ENCODE measurements at regions not wholly inside any gene's neighbourhood (a gene's known extent, or its start where the extent isn't known, plus 50 kb on each side); places are given as distances from the start of the nearest gene placed in this dataset.

- no peaks in the 10 kb centered on the region for H3K9me3 ChIP-seq (ENCODE audit: control insufficient read depth, low read depth, low read length)
- H4K8ac ChIP-seq (replicated peaks; ENCODE audit: insufficient read length, low read depth, low read length) = no peak overlapping the region
- Mint-ChIP-seq H3K4me1 (peaks cover 18 to 22% of the 10 kb centered on the region in 2 experiments), H3K36me3 (ENCODE audit: insufficient read depth in 1 of 3, low read depth in 3 of 3) (peaks cover 0 to 4% (median 0%) of the 10 kb centered on the region in 3 experiments; a peak in 2 of 7 replicates), H3K4me3 (no peak overlapping the region), H3K27ac (no peak overlapping the region), H3K9me3 (no peaks in the 10 kb centered on the region), H3K27me3 (ENCODE audit: low read depth) (no peaks in the 10 kb centered on the region)
- H4K91ac ChIP-seq (ENCODE audit: insufficient read length, low read depth, low read length) = no peak overlapping the region
- no peaks in the 10 kb centered on the region for H3K79me2 ChIP-seq (ENCODE audit: insufficient read depth, low read length)
- H3K23me2 ChIP-seq (ENCODE audit: insufficient read length, low read depth, low read length, poor library complexity, severe bottlenecking) = no peaks in the 10 kb centered on the region
- no peak overlapping the region for H2BK5ac ChIP-seq (ENCODE audit: insufficient read length, low read length)
- no peaks in the 10 kb centered on the region for H4K20me1 ChIP-seq (ENCODE audit: control insufficient read depth, insufficient read depth, insufficient read length)
- H2BK120ac ChIP-seq (ENCODE audit: low read depth, low read length, poor library complexity, severe bottlenecking) = no peak overlapping the region
- no peak overlapping the region for H4K5ac ChIP-seq (ENCODE audit: insufficient read length, low read depth, low read length)
- H3K14ac ChIP-seq (ENCODE audit: insufficient read depth, low read length) = no peak overlapping the region
- H2AK5ac ChIP-seq (ENCODE audit: insufficient read length, low read length) = no peak overlapping the region
- no peak overlapping the region for H3K18ac ChIP-seq (ENCODE audit: insufficient read length, low read depth, low read length)
- no peak overlapping the region for H3K27ac ChIP-seq (ENCODE audit: insufficient read length, low read depth, low read length)
- no peak overlapping the region for H3K56ac ChIP-seq (ENCODE audit: insufficient read length, low read depth, low read length)
- no peak overlapping the region for H3K23ac ChIP-seq (ENCODE audit: insufficient read length, low read depth, low read length)
- no peaks in the 10 kb centered on the region for H3K27me3 ChIP-seq (ENCODE audit: insufficient read depth, low read length)
- H3K4me2 ChIP-seq (ENCODE audit: insufficient read depth, insufficient read length, low read length) = no peak overlapping the region
- no peak overlapping the region for H3T11ph ChIP-seq (ENCODE audit: low read length)
- H2BK12ac ChIP-seq (ENCODE audit: insufficient read length, low read depth, low read length) = no peak overlapping the region
- H2BK15ac ChIP-seq (ENCODE audit: low read depth, low read length) = no peak overlapping the region
- no peak for TF ChIP-seq CTCF (conservative IDR thresholded peaks at IDR 0.05)
- no peaks in the 10 kb centered on the region for H3K79me1 ChIP-seq (ENCODE audit: insufficient read depth, low read depth, low read length, poor library complexity, severe bottlenecking)
- no peak overlapping the region for H2AFZ ChIP-seq (ENCODE audit: low read length)
- H3K4ac ChIP-seq (ENCODE audit: low read depth, low read length) = no peak overlapping the region
- 0 out of 2 replicates have a peak, but pooled peaks cover 2% of the 10 kb centered on the region for H3K4me1 ChIP-seq (ENCODE audit: insufficient read depth, low read length)
- no peak overlapping the region for H3K9ac ChIP-seq (ENCODE audit: extremely low read depth, insufficient read length, low read length)
- no peak for DNase-seq
- no peak overlapping the region for H2BK20ac ChIP-seq (ENCODE audit: low read depth, low read length, poor library complexity, severe bottlenecking)
- WGBS (ENCODE audit: extremely low coverage, insufficient read length, low lambda C conversion rate) = no CpG with 5 or more reads among the region's 2 CpGs
Measured at GRCh38 chr5:117160391-117160790, 585.8 kb upstream of the SEMA6A start.
